ENCODE measurements at regions not wholly inside any gene's neighbourhood (a gene's known extent, or its start where the extent isn't known, plus 50 kb on each side); places are given as distances from the start of the nearest gene placed in this dataset.

- CTCF ChIA-PET, result interaction anchor here (0.6 kb wide), 1 partner anchor 425 kb away, joined by 7 read pairs; no protein-coding TSS in a partner anchor
- intact Hi-C loops (cut with micrococcal nuclease; ENCODE audit: unreplicated experiment), result no loop called here
- no peaks in the 10 kb centered on the region for H3K9me3 Mint-ChIP-seq (ENCODE audit: low read depth, unreplicated experiment)
- H3K36me3 Mint-ChIP-seq (ENCODE audit: insufficient read depth, unreplicated experiment), result no peaks in the 10 kb centered on the region
- no peak for TF ChIP-seq CTCF (IDR thresholded peaks at IDR 0.05; ENCODE audit: unreplicated experiment)
- H3K27me3 Mint-ChIP-seq (ENCODE audit: unreplicated experiment), result no peaks in the 10 kb centered on the region
- no peak overlapping the region for H3K4me3 Mint-ChIP-seq (ENCODE audit: low read depth, unreplicated experiment)
- no peak overlapping the region for H3K27ac Mint-ChIP-seq (ENCODE audit: unreplicated experiment)
- DNase-seq, result no peak
- no TSS peak for BruUV-seq (replicated peaks)
- H3K4me1 Mint-ChIP-seq (ENCODE audit: low read depth, unreplicated experiment), result peaks cover 3% of the 10 kb centered on the region
Observed at GRCh38 chr1:222251847-222252246, 296.1 kb downstream of the HHIPL2 start.

GRCh38 chr1:222250376-222250775 is 297.5 kb downstream of the HHIPL2 start:
- no TSS peak for BruUV-seq (replicated peaks)

GRCh38 chr1:222247811-222248310 is 300.0 kb downstream of the HHIPL2 start:
- BruUV-seq (replicated peaks), result no TSS peak
- H3K27ac Mint-ChIP-seq (ENCODE audit: unreplicated experiment), result no peak overlapping the region
- no peak for TF ChIP-seq CTCF (IDR thresholded peaks at IDR 0.05; ENCODE audit: unreplicated experiment)
- H3K36me3 Mint-ChIP-seq (ENCODE audit: insufficient read depth, unreplicated experiment), result no peaks in the 10 kb centered on the region
- no peaks in the 10 kb centered on the region for H3K27me3 Mint-ChIP-seq (ENCODE audit: unreplicated experiment)
- H3K4me1 Mint-ChIP-seq (ENCODE audit: low read depth, unreplicated experiment), result peaks cover 12% of the 10 kb centered on the region
- no peak overlapping the region for H3K4me3 Mint-ChIP-seq (ENCODE audit: low read depth, unreplicated experiment)
- no peaks in the 10 kb centered on the region for H3K9me3 Mint-ChIP-seq (ENCODE audit: low read depth, unreplicated experiment)
- CTCF ChIA-PET, result no interaction called here
- intact Hi-C loops (cut with micrococcal nuclease; ENCODE audit: unreplicated experiment), result no loop called here
- no peak for DNase-seq

More at GRCh38 chr1:222250376-222250775, 297.5 kb downstream of the HHIPL2 start:
- TF ChIP-seq CTCF (IDR thresholded peaks at IDR 0.05; ENCODE audit: unreplicated experiment), result no peak
- no peak for DNase-seq
- Mint-ChIP-seq H3K27me3 (ENCODE audit: unreplicated experiment) (no peaks in the 10 kb centered on the region), H3K9me3 (ENCODE audit: low read depth, unreplicated experiment) (no peaks in the 10 kb centered on the region), H3K36me3 (ENCODE audit: insufficient read depth, unreplicated experiment) (no peaks in the 10 kb centered on the region), H3K4me1 (ENCODE audit: low read depth, unreplicated experiment) (no peaks in the 10 kb centered on the region), H3K27ac (ENCODE audit: unreplicated experiment) (no peak overlapping the region), H3K4me3 (ENCODE audit: low read depth, unreplicated experiment) (no peak overlapping the region)
- intact Hi-C loops (cut with micrococcal nuclease; ENCODE audit: unreplicated experiment), result no loop called here
- CTCF ChIA-PET, result interaction anchor here (0.7 kb wide), 1 partner anchor 13 kb away, joined by 3 read pairs; no protein-coding TSS in a partner anchor

- Mint-ChIP-seq H3K4me3 (ENCODE audit: low read depth, unreplicated experiment) (no peak overlapping the region), H3K27ac (ENCODE audit: unreplicated experiment) (no peak overlapping the region), H3K36me3 (ENCODE audit: insufficient read depth, unreplicated experiment) (no peaks in the 10 kb centered on the region), H3K9me3 (ENCODE audit: low read depth, unreplicated experiment) (no peaks in the 10 kb centered on the region), H3K4me1 (ENCODE audit: low read depth, unreplicated experiment) (peaks cover 12% of the 10 kb centered on the region), H3K27me3 (ENCODE audit: unreplicated experiment) (no peaks in the 10 kb centered on the region)
- no peak for DNase-seq
- intact Hi-C loops (cut with micrococcal nuclease; ENCODE audit: unreplicated experiment), result no loop called here
- CTCF ChIA-PET, result no interaction called here
- no TSS peak for BruUV-seq (replicated peaks)
- TF ChIP-seq CTCF (IDR thresholded peaks at IDR 0.05; ENCODE audit: unreplicated experiment), result no peak
Observed at GRCh38 chr1:222247081-222247480, 300.8 kb downstream of the HHIPL2 start.

Data from Calu3 (cell line).